ENCODE measurements at regions not wholly inside any gene's neighbourhood (a gene's known extent, or its start where the extent isn't known, plus 50 kb on each side); places are given as distances from the start of the nearest gene placed in this dataset.
"Not testable (repeated sequence)": the region's sequence is repeated elsewhere in the genome, so short reads cannot be mapped to it uniquely, and the experiment has no call there.

GRCh38 chr16:5156486-5156885 is 58.9 kb upstream of the EEF2KMT start:
- DNase-seq = not testable (repeated sequence)

- DNase-seq = not testable (repeated sequence)
Observed at GRCh38 chr16:5154006-5154405, 56.4 kb upstream of the EEF2KMT start.

GRCh38 chr16:5151409-5151808 is 53.8 kb upstream of the EEF2KMT start:
- DNase-seq = not testable (repeated sequence)
